Sigmoid colon (tissue), 6 donors: ENCODE measurements at regions not wholly inside any gene's neighbourhood (a gene's known extent, or its start where the extent isn't known, plus 50 kb on each side); places are given as distances from the start of the nearest gene placed in this dataset.

Source experiments
- DNase-seq: peaks from one replicate; pipeline ENCODE4 v3.0.0-alpha.2; 2019
- H3K27ac ChIP-seq, 4 donors: fragments of 200-600 bp; sonication (generic); one replicate each; pipeline ENCODE4 v1.5.1; 2016 to 2019; ENCODE audit warnings: mild to moderate bottlenecking in 1 of 4
- H3K27me3 ChIP-seq, 3 donors: fragments of 200-600 bp; sonication (generic); one replicate each; pipeline ENCODE4 v1.5.1; 2019; ENCODE audit warnings: mild to moderate bottlenecking in 1 of 3
- H3K36me3 ChIP-seq, 4 donors: fragments of 200-600 bp; sonication (generic); one replicate each; pipeline ENCODE4 v1.5.1; 2016 to 2019
- H3K4me1 ChIP-seq, 4 donors: fragments of 200-600 bp; sonication (generic); one replicate each; pipeline ENCODE4 v1.5.1; 2017 to 2019
- H3K4me3 ChIP-seq, 4 donors: fragments of 200-600 bp; sonication (generic); one replicate each; pipeline ENCODE4 v1.5.1; 2017 to 2019; ENCODE audit warnings: mild to moderate bottlenecking in 2 of 4, moderate library complexity in 1 of 4
- H3K9me3 ChIP-seq, 4 donors: fragments of 200-600 bp in 3 of 4; sonication (generic) in 3 of 4; one replicate each; pipeline versions ENCODE4 v1.5.1 to v1.6.1; 2013 to 2019
- EP300 ChIP-seq, 4 donors: sonication (generic); formaldehyde crosslinking; IDR thresholded peaks; one replicate each; pipeline ENCODE4 v1.6.1; 2017; ENCODE audit warnings: antibody characterized with exemption in 4 of 4
- POLR2A ChIP-seq, 2 donors: fragments of 450-650 bp; IDR thresholded peaks; one replicate each; pipeline ENCODE4 v1.6.1; 2016; ENCODE audit warnings: antibody characterized with exemption in 2 of 2, mild to moderate bottlenecking in 2 of 2, moderate library complexity in 2 of 2
- POLR2AphosphoS5 ChIP-seq, 4 donors: sonication (generic); formaldehyde crosslinking; IDR thresholded peaks; one replicate each; pipeline ENCODE4 v1.6.1; 2017; ENCODE audit warnings: antibody characterized with exemption in 4 of 4
- WGBS, 2 donors: extraction: QIAGEN DNeasy Blood & Tissue Kit; methylation state at CpG; one replicate each; pipeline ENCODE4 v1.1.7; 2013; 5-methylcytosine and 5-hydroxymethylcytosine counted together
- intact Hi-C: fragments of 100-400 bp; cut with DNase I; formaldehyde crosslinking; loops from one replicate; pipeline ENCODE4 v1.15.1; 2023
- TF ChIP-seq, protein P1 (sequence below), 4 experiments: fragments of 450-650 bp in 3 of 4; fragments of 200-600 bp in 1 of 4; IDR thresholded peaks; one replicate each; pipeline ENCODE4 v1.5.1; 2016 to 2019; ENCODE audit warnings: antibody characterized with exemption in 4 of 4, mild to moderate bottlenecking in 3 of 4, moderate library complexity in 2 of 4
- donor health status: healthy with polysubstance abuse.
- donor health status: healthy.

GRCh38 chr20:62581806-62582205 is 60.5 kb upstream of the SLCO4A1 start:
- TF ChIP-seq, protein P1, sequence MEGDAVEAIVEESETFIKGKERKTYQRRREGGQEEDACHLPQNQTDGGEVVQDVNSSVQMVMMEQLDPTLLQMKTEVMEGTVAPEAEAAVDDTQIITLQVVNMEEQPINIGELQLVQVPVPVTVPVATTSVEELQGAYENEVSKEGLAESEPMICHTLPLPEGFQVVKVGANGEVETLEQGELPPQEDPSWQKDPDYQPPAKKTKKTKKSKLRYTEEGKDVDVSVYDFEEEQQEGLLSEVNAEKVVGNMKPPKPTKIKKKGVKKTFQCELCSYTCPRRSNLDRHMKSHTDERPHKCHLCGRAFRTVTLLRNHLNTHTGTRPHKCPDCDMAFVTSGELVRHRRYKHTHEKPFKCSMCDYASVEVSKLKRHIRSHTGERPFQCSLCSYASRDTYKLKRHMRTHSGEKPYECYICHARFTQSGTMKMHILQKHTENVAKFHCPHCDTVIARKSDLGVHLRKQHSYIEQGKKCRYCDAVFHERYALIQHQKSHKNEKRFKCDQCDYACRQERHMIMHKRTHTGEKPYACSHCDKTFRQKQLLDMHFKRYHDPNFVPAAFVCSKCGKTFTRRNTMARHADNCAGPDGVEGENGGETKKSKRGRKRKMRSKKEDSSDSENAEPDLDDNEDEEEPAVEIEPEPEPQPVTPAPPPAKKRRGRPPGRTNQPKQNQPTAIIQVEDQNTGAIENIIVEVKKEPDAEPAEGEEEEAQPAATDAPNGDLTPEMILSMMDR (IDR thresholded peaks at IDR 0.05) = no peak
- DNase-seq = no peak
- intact Hi-C loops = no loop called here
- no peak overlapping the region for H3K27ac ChIP-seq
- H3K4me3 ChIP-seq = no peak overlapping the region
- 12 to 27% methylated on average over 16 of the region's 16 CpGs for WGBS, 2 donors
- H3K27me3 ChIP-seq = peaks cover 0 to 64% (median 34%) of the 10 kb centered on the region in 3 donors
- no peaks in the 10 kb centered on the region for H3K9me3 ChIP-seq
- peaks cover 0 to 34% (median 23%) of the 10 kb centered on the region in 4 donors for H3K4me1 ChIP-seq
- no peaks in the 10 kb centered on the region for H3K36me3 ChIP-seq

- Histone ChIP-seq H3K27ac (no peak overlapping the region), H3K4me3 (no peak overlapping the region), H3K9me3 (no peaks in the 10 kb centered on the region), H3K4me1 (peaks cover 0 to 34% (median 24%) of the 10 kb centered on the region in 4 donors), H3K27me3 (peaks cover 7 to 70% (median 43%) of the 10 kb centered on the region in 3 donors), H3K36me3 (no peaks in the 10 kb centered on the region)
- 35 to 48% methylated on average over 12 of the region's 12 CpGs for WGBS, 2 donors
- TF ChIP-seq, protein P1 (IDR thresholded peaks at IDR 0.05) = peak in 2 of 4 experiments; percentile 10 to 32
- peak in 2 of 4 donors; percentile 6 to 25 for TF ChIP-seq POLR2AphosphoS5 (IDR thresholded peaks at IDR 0.05)
- TF ChIP-seq POLR2A (IDR thresholded peaks at IDR 0.05) = no peak
- TF ChIP-seq EP300 (IDR thresholded peaks at IDR 0.05) = no peak
- intact Hi-C loops = loop anchor here (1.0 kb wide), 1 partner anchor 84 kb away; no protein-coding TSS in a partner anchor
- DNase-seq = peak; percentile 78
Observed at GRCh38 chr20:62583424-62583920, 58.8 kb upstream of the SLCO4A1 start.

DNA sequence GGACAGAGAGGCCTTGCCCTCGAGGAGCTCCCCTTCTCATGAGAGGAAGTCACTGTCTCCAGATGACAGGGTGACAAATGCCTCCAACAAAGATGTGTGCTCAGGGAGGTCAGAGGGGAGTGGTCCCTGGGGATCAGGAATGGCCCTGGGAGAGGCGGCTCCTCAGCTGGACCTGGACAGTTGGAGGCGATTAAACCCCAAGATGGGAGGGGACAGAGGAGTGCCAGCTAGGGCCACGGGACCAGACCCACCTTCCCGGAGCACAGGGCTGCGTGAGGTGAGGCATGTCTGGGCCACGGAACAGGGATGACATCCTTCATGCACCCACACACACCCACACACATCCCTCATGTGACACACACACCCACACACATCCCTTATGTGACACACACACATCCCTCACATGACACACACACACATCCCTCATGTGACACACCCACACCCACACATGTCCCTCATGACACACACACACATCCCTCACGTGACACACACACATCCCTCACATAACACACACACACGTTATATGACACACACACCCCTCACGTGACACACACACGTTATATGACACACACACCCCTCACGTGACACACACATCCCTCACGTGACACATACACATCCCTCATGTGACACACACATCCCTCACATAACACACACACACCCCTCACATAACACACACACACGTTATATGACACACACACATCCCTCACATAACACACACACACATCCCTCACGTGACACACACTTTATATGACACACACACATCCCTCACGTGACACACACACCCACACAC is 57.4 kb upstream of the SLCO4A1 start:
- WGBS, 2 donors = 45 to 72% methylated on average over 16 of the region's 16 CpGs
- no peak overlapping the region for H3K27ac ChIP-seq
- TF ChIP-seq POLR2AphosphoS5 (IDR thresholded peaks at IDR 0.05) (no peak), POLR2A (IDR thresholded peaks at IDR 0.05) (no peak), EP300 (IDR thresholded peaks at IDR 0.05) (no peak)
- TF ChIP-seq, protein P1 (IDR thresholded peaks at IDR 0.05) = no peak
- intact Hi-C loops = no loop called here
- H3K36me3 ChIP-seq = no peaks in the 10 kb centered on the region
- no peak overlapping the region for H3K4me3 ChIP-seq
- DNase-seq = no peak
- H3K27me3 ChIP-seq = peaks cover 13 to 74% (median 51%) of the 10 kb centered on the region in 3 donors
- peaks cover 0 to 37% (median 26%) of the 10 kb centered on the region in 4 donors for H3K4me1 ChIP-seq
- H3K9me3 ChIP-seq = no peaks in the 10 kb centered on the region

DNA sequence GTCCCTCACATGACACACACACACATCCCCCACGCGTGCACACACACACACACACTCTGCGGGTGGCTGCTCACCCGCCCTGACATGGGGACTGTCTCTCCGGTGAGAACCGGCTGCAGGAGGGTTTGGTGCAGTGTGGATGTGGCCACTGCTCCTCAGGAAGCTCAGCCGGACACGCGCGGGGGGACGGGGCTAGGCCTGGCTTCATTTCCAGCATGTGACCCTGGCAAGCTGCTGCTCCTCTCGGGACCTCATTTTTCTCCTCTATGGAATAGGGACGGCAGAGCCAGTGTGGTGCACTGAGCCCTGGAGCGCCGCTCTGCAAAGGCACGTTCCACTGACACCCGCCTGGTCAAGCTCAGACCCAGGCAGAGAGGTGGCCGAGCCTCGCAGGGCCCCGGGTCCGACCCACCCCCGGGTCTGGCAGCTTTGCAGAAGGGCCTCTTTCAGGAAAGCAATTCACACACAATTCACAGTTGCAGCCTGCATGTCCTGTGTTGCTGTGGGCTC is 56.8 kb upstream of the SLCO4A1 start:
- Histone ChIP-seq H3K4me3 (no peak overlapping the region), H3K9me3 (no peaks in the 10 kb centered on the region), H3K36me3 (no peaks in the 10 kb centered on the region), H3K27ac (no peak overlapping the region), H3K27me3 (peaks cover 13 to 74% (median 51%) of the 10 kb centered on the region in 3 donors), H3K4me1 (peaks cover 0 to 37% (median 24%) of the 10 kb centered on the region in 4 donors)
- intact Hi-C loops = no loop called here
- DNase-seq = no peak
- TF ChIP-seq, protein P1 (IDR thresholded peaks at IDR 0.05) = no peak
- TF ChIP-seq POLR2AphosphoS5 (IDR thresholded peaks at IDR 0.05) (no peak), POLR2A (IDR thresholded peaks at IDR 0.05) (no peak), EP300 (IDR thresholded peaks at IDR 0.05) (no peak)
- 73 to 78% methylated on average over 22 of the region's 22 CpGs for WGBS, 2 donors
